Endothelial cell of hepatic sinusoid (primary cell): ENCODE measurements at regions not wholly inside any gene's neighbourhood (a gene's known extent, or its start where the extent isn't known, plus 50 kb on each side); places are given as distances from the start of the nearest gene placed in this dataset.
"Not testable (repeated sequence)": the region's sequence is repeated elsewhere in the genome, so short reads cannot be mapped to it uniquely, and the experiment has no call there.

Experiments
- in situ Hi-C: cut with HindIII; loops from 2 replicates; pipeline ENCODE4 v1.10.0; 2017; ENCODE audit warnings: low sequenced_read_pairs

DNA sequence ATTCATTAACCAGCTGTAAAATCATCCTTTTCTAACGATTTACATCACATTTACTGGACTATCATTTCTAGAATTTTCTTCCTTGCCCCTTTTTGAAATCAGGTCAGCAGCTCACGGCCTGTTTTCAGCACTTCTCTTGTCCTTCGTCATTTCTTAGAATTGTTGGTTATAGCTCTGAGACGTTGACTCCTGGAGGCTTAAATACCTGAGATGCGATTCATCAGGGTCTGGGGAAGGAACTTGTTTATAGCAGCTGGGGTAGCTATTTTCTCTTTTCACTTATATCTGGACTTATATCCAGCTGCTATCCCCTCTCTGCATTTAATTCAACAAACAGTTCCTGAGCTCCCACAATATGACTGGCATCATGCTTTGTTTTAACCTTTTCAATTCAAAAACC is 338.7 kb upstream of the TNRC6C start:
- in situ Hi-C loops = no loop called here

DNA sequence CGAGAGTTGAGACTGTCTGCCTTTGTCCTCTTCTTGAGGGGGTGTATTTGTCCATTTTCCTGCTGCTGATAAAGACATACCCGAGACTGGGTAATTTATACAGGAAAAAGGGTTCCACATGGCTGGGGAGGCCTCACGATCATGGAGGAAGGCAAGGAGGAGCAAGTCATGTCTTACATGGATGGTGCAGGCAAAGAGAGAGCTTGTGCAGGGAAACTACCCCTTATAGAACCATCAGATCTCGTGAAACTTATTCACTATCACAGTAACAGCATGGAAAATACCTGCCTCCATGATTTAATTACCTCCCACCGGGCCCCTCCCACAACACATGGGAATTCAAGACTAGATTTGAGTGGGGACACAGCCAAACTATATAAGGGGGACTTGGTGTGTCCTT is 338.2 kb upstream of the TNRC6C start:
- in situ Hi-C loops = no loop called here

DNA sequence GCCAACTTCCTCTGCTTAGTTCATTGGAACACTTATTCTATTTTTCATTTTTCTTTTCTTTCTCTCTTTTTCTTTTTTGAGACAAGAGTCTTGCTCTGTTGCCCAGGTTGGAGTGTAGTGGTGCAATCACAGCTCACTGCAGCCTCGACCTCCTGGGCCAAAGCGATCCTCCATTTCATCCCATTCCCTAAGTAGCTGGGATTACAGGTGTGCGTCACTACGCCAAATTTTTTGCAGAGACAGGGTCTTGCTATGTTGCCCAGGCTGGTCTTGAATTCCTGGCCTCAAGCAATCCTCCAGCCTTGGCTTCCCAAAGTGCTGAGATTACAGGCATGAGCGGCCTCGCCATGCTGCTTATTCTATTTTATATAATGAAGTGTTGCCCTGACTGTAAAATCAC is 336.4 kb upstream of the TNRC6C start:
- in situ Hi-C loops = not testable (repeated sequence)

DNA sequence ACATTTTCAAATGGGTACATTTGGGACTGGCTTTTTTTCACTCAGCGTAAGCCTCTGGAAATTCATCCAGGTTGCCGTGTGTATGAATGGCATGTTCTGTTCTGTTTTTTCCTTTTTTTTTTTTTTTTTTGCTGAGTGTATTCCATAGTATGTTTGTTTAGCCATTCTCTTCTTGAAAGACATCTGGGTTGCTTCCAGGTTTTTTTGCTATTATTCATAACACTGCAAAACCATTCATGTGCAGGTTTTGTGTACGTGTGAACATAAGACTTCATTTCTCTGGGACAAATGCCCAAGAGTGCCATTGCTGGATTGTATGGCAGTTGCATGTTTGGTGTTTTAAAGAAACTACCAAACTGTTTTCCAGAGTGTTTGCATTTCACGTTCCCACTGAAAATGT is 335.9 kb upstream of the TNRC6C start:
- in situ Hi-C loops = no loop called here

DNA sequence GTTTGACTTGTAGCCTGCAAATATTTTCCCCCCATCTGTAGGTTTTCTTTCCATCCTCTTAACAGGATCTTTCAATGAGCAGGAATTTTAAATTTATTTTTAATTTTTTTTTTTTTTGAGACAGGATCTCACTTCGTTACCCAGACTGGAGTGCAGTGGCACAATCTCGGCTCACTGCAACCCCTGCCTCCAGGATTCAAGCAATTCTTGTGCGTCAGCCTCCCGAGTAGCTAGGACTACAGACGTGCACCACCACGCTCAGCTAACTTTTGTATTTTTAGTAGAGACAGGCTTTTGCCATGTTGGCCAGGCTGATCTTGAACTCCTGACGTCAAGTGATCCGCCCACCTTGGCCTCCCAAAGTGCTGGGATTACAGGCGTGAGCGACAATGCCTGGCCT is 335.2 kb upstream of the TNRC6C start:
- in situ Hi-C loops = not testable (repeated sequence)

DNA sequence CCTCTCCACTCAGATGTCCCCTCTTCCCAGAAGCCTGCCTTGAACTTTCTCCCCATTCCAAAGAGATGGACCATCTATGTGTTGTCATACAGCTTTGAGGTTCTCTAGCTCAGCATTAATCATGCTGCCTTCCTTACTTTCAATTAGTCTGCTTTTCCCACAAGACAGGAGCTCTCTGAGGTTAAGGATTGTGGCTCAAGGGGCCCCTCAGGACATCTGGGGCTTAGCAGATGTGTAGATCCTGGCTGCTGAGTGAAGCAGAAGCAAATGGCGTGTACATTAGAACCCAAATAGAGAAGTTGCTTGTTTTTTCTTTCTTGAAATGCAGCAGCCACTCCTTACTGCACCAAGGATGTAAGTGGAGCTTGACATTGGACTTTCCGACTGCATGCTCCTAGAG is 330.5 kb upstream of the TNRC6C start:
- in situ Hi-C loops = no loop called here

DNA sequence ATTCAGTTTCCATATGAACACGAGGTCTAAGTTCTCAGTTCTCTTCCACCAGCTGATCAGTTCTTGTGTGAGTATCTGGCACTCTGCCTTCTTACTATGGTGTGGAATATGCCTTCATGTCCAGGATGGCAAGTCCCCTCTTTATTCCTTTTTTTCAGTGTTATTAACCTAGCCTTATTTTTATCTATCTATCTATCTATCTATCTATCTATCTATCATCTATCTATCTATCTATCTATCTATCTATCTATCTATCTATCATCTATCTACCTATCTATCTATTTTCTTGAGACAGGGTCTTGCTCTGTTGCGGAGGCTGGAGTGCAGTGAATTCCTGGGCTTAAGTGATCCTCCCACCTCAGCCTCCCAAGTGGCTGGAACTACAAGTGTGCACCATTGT is 329.2 kb upstream of the TNRC6C start:
- in situ Hi-C loops = not testable (repeated sequence)

DNA sequence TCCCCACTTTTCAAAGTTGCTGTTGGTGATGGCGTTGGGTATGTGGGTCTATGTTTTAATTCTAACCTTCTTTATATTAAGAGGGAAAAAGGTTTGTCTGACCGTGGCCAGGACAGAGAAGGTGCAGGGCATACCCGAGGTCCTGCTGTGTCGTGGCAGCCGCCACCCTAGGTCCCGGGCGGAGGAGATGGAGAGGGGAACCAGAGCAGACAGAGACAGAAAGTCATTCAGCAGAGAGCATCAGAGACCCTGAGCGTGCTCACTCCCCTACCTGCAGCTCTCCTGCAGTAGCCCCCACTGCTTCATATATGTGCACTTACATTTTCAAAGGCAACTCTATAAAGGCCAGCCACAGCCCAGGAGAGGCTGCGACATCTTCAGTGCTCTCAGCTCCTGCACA is 327.2 kb upstream of the TNRC6C start:
- in situ Hi-C loops = no loop called here

DNA sequence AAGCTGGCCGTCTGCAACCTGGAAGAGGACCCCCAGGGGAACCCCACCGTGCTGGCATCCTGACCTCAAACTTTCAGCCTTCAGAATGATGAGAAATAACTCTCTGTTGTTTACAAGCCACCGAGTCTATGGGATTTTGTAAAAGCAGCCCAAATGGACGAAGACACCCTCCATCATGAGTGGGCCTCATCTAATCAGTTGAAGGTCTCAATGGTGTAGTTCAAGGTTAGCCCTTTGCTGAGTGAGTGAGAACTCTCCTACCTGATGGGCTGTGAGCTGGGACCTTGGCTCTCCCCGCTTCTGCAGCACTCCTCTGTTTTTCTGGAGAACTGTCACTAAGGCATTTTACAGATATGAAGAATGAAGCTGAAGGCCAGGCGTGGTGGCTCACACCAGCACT is 325.9 kb upstream of the TNRC6C start:
- in situ Hi-C loops = no loop called here

DNA sequence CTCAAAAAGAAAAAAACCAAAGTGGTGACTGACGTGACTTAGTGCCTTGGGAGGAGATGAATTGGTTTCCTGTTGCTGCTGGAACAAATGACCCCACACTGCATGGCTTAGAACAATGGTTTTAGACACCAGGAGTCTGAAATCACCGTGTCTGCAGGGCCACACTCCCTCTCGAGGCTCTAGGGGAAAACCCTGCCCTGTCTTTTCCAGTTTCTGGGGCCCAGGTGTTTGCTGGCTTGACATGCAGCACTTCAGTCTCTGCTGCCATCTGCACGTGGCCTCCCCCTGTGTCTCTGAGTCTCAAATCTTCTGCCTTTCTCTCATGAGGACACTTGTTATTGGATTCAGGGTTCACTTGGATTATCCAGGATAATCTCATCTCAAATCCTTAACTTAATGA is 323.8 kb upstream of the TNRC6C start:
- in situ Hi-C loops = no loop called here

DNA sequence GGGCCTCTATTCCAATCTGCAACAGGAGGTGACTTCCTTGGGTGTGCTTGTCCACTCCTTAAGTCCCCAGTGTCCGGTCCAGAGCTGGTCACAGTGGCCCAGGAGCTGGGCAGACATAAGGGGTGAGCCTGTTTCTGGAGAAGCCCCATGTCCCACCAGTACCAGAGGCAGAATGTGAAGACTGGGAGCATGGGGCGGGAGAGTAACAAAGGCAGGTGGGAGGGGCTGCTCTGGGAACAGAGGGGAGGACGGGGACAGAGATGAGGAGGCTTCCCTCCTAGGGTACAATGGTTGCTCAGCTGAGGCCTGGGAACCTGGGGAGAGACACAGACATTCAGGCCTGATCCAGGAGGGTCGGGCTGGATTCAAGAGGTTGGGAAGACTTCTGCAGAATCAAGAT is 323.3 kb upstream of the TNRC6C start:
- in situ Hi-C loops = no loop called here

DNA sequence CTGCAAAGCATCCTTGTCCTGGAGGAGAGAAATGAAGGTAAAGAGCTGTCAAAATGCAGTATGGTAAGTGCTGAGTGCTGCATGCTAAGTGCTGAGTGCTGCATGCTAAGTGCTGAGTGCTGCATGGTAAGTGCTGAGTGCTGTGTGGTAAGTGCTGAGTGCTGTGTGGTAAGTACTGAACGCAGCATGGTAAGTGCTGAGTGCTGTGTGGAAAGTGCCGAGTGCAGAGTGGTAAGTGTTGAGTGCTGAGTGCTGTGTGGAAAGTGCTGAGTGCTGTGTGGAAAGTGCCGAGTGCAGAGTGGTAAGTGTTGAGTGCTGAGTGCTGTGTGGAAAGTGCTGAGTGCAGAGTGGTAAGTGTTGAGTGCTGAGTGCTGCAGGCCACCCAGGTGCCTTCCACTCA is 322.7 kb upstream of the TNRC6C start:
- in situ Hi-C loops = not testable (repeated sequence)

DNA sequence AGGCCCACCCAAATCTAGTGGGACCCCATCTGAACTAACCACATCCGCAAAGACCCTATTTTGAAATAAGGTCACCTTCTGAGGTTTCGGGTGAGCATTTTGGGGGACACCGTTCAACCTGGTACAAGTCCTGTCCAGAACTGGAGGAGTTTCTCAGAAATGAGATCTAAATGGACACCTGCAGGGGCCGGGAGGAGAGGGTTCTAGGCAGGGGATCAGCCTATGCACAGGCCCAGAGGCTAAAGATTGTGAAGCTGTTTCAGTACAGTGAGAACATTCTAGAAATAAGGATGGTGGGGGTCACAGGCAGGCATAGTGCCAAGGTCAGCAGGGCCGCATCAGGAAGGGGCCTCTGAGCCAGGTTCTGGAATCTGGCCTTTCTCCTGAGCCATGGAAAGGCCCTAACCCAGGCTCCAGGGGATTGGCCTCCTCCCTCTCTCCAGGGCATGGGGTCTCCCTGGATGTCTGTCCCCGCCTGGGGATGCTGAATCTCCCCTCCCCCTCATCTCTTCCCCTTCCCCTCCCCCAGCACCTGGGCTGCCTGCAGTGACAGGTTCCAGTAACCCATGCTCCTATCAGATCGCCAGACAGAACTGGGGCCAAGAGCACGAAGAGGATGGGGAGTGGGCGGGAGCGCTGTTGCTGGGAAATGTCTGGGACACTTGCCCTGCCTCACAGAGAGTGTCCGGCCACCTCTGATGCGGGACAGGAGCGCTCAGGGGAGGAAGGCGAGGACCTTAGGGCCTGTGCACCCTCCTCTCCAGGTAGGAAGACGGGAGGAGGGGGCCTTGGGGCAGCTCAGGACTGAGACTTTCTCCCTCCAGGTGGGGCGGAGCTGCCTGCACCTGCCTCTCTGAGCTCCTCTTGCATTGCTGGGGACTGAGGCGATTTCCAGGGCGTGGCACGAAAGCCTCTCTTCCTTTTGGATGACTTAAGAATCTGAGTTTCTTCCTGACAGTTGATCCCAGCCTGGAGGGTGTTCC is 321.4 kb upstream of the TNRC6C start:
- in situ Hi-C loops = no loop called here

DNA sequence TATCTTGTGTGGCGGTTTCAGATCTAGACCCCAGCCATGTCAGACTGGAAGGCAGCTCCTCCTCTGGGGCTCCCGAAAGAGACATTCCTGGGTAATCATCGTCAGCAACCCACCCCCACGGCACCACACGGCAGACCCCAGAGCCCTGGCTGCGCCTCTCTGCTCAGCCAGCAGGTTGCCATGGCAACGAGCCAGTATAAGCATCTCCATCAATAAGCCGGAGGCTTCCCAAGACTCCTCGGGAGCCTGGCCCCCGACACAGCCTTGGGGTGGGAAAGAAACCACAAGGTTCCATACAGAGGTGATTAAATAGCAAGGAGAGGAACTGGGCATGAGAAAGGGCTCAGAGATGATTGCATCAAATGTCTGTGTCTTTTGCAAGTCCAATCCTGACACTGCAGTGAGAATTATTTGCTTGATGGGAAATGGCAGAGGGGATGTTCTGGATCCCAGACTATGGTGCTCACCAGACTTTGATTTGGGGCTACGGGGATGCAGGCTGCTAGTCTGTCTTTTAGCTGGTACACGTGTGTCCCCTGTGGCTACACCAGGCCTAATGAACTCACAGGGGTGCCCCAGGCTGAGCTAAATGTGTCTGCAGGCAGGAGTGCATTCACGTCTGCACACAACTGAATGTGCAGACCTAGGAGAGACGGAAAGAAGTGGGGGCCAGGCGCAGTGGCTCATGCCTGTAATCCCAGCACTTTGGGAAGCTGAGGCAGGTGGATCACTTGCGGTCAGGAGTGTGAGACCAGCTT is 320.5 kb upstream of the TNRC6C start:
- in situ Hi-C loops = no loop called here

DNA sequence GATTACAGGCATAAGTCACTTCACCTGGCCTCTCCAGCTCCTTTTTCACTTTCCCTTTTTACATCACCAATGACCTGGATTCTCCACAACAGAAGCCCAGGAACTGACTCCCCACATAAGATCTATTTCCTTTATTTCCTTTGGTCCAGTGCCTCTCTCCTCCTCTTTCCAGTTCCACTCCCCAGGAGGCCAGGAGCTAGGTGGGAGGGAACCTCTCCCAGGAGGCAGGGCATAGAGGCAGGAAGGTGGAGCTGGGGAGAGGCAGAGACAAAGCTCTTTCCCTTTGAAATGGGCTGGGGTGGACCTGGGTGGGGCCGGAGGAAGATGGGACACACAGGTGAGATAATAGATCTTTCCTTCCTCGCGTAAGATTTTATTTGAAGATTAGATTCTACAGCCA is 318.3 kb upstream of the TNRC6C start:
- in situ Hi-C loops = no loop called here

DNA sequence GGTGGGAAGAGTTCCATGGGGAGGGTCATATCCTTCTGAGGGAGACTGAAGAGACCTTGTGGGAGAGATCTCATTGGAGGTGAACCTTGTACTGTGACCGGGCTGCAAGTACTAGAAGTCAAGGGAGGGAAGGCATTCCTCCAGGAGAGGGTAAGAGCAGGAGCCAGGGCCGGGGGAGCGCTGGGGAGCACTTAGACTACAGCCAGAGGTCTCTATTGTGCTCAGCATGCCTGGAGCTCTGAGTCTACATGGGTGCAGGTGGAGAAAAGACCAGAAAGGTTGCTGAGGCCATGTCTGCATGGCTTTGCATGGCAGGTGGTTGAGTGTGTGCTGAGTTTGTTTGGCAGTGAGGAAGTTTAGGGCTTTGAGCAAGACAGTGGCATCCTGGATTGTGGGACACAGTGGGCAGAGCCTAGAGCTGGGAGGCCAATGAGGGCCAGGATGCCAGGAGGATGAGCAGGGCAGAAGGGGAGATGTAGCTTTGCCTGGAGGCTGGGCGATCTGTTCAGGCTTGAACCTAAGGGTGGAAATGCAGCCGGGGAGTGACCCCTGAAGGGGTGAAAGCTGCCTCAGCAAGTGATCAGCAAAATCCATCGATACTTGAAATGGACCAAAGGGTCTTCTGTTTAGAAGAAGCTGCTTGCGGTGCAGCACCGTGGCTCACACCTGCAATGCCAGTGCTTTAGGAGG is 317.4 kb upstream of the TNRC6C start:
- in situ Hi-C loops = no loop called here

DNA sequence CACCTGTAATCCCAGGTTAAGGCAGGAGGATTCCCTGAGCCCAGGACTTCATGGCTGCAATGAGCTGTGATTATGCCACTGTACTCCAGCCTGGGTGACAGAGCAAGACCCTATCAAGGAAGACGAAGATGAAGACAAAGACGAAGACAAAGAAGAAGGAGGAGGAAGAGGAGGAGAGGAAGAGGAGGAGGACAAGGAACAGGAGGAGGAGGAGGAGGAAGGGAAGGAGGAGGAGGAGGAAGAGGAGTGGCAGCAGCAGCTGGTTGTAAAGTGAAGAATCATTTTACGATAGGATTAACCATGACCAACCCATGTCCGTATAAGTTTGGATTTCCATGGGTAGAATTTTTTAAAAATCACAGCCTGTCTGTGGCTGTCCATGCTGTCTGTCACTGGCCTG is 316.8 kb upstream of the TNRC6C start:
- in situ Hi-C loops = no loop called here

DNA sequence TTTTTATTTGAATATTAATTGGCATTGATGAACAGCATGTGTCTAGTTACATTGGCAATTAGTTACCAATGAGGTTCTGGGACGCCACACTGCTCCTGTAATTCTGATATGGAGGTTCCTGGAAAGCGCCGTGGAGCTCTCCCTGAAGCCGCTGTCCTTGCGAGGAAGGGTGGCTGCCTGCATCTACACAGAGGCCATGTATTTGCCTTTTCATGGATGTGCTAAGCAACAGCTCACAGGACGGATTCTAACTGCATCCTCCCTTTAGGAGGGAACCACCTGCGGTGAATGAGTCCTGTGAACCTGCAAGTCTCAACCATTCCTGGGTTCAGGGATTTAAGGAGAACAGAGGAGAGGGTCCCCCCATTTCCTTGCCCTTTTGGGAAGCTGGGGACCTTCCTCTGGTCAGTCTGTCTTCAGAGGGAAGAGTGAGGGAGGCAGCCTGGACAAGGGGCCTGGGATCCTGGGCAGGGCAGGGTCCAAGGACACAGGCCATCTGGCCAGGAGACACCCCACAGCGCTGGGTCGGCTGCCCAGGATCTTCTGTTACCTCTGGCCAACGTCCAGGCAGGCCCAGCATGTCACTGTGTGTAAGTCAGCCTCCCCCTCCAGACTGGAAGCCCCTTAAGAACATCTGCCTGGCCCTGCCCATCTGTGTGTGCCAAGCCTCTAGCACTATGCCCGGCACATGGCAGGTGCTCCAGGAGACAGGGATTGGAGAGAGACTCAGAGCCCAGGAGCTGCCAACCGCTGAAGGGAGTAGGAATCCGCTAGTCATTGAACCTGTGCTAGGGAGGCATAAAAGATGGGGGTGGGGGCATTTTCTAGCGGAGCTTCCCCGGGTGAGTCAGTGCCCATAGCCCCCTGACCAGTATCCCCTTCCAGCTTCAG is 314.1 kb upstream of the TNRC6C start:
- in situ Hi-C loops = loop anchor here (5.0 kb wide), 3 partner anchors 42 to 102 kb away; no protein-coding TSS in a partner anchor

DNA sequence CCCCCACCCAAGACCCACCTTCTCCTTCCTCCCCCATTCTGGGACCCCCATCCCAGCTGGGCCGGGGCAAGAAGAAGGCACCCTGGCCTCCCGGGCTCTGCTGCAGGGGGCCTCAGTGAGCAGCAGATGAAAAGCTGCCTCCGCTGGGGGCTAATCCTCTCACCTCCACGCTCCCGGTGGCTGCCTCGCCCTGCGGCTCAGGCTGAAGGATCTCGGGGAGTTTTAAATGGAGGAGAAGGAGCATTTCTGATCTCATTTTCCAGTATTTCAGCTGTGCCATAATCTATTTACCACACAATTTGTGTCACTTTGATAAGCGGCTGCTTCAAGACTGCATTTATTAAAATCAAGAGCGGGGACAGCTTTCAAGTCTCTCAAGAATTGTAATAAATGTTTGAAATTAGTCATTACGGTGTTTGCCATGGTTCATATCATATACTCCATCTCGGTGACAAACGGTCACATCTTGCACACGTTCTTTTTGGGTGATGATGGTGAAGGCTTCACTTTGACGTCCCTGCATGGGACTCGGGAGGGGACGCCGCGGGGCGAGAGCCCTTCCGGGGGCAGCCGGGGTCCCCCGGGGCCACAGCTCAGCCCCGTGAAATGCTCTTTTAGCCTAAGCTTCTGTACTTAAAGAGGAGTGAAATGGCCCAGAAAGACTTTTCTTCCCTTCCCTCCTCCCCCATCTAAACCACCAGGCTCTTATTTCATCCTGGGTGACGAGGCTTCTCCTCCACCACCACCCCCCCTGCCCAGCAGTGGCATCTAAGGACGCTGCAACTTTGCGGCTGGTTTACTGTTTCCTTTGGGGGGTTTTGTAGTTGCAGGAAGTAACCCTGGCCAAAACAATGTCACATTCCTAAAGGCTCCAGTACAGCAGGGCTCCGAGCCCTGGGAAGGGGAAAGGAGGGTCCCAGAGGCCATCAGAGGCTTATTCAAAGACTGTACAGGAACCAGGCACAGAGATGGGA is 313.1 kb upstream of the TNRC6C start:
- in situ Hi-C loops = loop anchor here (5.0 kb wide), 3 partner anchors 43 to 103 kb away; no protein-coding TSS in a partner anchor
